Stimulated activated effector memory CD8-positive, alpha-beta T cell treated with anti-CD3 and anti-CD28 coated beads, Interleukin-12 subunit alpha, Interleukin-12 subunit beta, amount 100 ng/mL, for 72 hours (primary cell): ENCODE measurements at regions not wholly inside any gene's neighbourhood (a gene's known extent, or its start where the extent isn't known, plus 50 kb on each side); places are given as distances from the start of the nearest gene placed in this dataset.

Experiments
- ATAC-seq: fragments of 150-1000 bp; cut with Tn5 transposase; 2 replicates; pipeline ENCODE4 v1.10.0; 2021
- DNase-seq, 2 donors: peaks; one replicate each; pipeline ENCODE4 v3.0.0; 2021 to 2022; ENCODE audit warnings: low spot score in 2 of 2
- H3K27ac Mint-ChIP-seq: one replicate; pipeline ENCODE4 v1.8.0; 2022; ENCODE audit warnings: mild to moderate bottlenecking, mixed read lengths
- H3K36me3 Mint-ChIP-seq: one replicate; pipeline ENCODE4 v1.8.0; 2022; ENCODE audit warnings: mild to moderate bottlenecking, mixed read lengths
- H3K4me1 Mint-ChIP-seq: one replicate; pipeline ENCODE4 v1.8.0; 2022; ENCODE audit warnings: mixed read lengths
- H3K4me3 Mint-ChIP-seq: one replicate; pipeline ENCODE4 v1.8.0; 2022; ENCODE audit warnings: mild to moderate bottlenecking, mixed read lengths
- H3K9me3 Mint-ChIP-seq: one replicate; pipeline ENCODE4 v1.8.0; 2022; ENCODE audit warnings: mixed read lengths

- Mint-ChIP-seq H3K4me1 (peaks cover 24% of the 10 kb centered on the region), H3K27ac (no peak overlapping the region), H3K36me3 (no peaks in the 10 kb centered on the region), H3K9me3 (no peaks in the 10 kb centered on the region), H3K4me3 (peak overlapping the region; percentile 23)
- DNase-seq (no peak), ATAC-seq (peak; percentile 64)
These were observed 49.8 kb upstream of the SLC1A4 start for GRCh38 chr2:64939332-64939917.
